ENCODE measurements at regions not wholly inside any gene's neighbourhood (a gene's known extent, or its start where the extent isn't known, plus 50 kb on each side); places are given as distances from the start of the nearest gene placed in this dataset.

GRCh38 chr4:42736527-42737195 is 79.8 kb upstream of the ATP8A1 start:
- DNase-seq, result peak; percentile 42
- 93 to 100% methylated on average over 4 to 5 of the region's 5 CpGs for WGBS, 2 experiments (ENCODE audit: insufficient coverage in 1 of 2, insufficient read length in 1 of 2)
- Histone ChIP-seq H3K27me3 (ENCODE audit: control insufficient read depth, insufficient read depth, low read length, poor library complexity, severe bottlenecking) (no peaks in the 10 kb centered on the region), H3K9me3 (ENCODE audit: control insufficient read depth, low read length) (peaks cover 1% of the 10 kb centered on the region), H3K9ac (ENCODE audit: extremely low read depth, low read length, poor library complexity, severe bottlenecking) (no peak overlapping the region), H3K27ac (ENCODE audit: low read depth, low read length) (no peak overlapping the region), H3K4me3 (ENCODE audit: low read length) (no peak overlapping the region), H3K4me1 (ENCODE audit: control insufficient read depth, insufficient read depth, low read length) (no peaks in the 10 kb centered on the region), H3K36me3 (ENCODE audit: control insufficient read depth, insufficient read depth, low read length) (no peaks in the 10 kb centered on the region)
- H3K9me3 Mint-ChIP-seq, result peaks cover 8% of the 10 kb centered on the region
- no peak overlapping the region for H3K27ac Mint-ChIP-seq
- H3K4me3 Mint-ChIP-seq, result no peak overlapping the region
- H3K36me3 Mint-ChIP-seq (ENCODE audit: low read depth), result no peaks in the 10 kb centered on the region
- no peak for TF ChIP-seq CTCF (conservative IDR thresholded peaks at IDR 0.05)
- no peaks in the 10 kb centered on the region for H3K4me1 Mint-ChIP-seq
- no peaks in the 10 kb centered on the region for H3K27me3 Mint-ChIP-seq (ENCODE audit: insufficient read depth)

- H3K36me3 ChIP-seq (ENCODE audit: control insufficient read depth, insufficient read depth, low read length), result no peaks in the 10 kb centered on the region
- no peaks in the 10 kb centered on the region for H3K4me1 ChIP-seq (ENCODE audit: control insufficient read depth, insufficient read depth, low read length)
- peaks cover 2% of the 10 kb centered on the region for H3K9me3 Mint-ChIP-seq
- no peak overlapping the region for H3K27ac Mint-ChIP-seq
- H3K27ac ChIP-seq (ENCODE audit: low read depth, low read length), result no peak overlapping the region
- no peak overlapping the region for H3K9ac ChIP-seq (ENCODE audit: extremely low read depth, low read length, poor library complexity, severe bottlenecking)
- no peak for DNase-seq
- 91% methylated on average over 1 of the region's 2 CpGs; no CpG with 5 or more reads in 1 of the 2 experiments for WGBS, 2 experiments (ENCODE audit: insufficient coverage in 1 of 2, insufficient read length in 1 of 2)
- no peaks in the 10 kb centered on the region for H3K4me1 Mint-ChIP-seq
- H3K36me3 Mint-ChIP-seq (ENCODE audit: low read depth), result no peaks in the 10 kb centered on the region
- H3K27me3 ChIP-seq (ENCODE audit: control insufficient read depth, insufficient read depth, low read length, poor library complexity, severe bottlenecking), result no peaks in the 10 kb centered on the region
- H3K27me3 Mint-ChIP-seq (ENCODE audit: insufficient read depth), result no peaks in the 10 kb centered on the region
- TF ChIP-seq CTCF (conservative IDR thresholded peaks at IDR 0.05), result no peak
- no peak overlapping the region for H3K4me3 ChIP-seq (ENCODE audit: low read length)
- no peak overlapping the region for H3K4me3 Mint-ChIP-seq
- H3K9me3 ChIP-seq (ENCODE audit: control insufficient read depth, low read length), result peaks cover 5% of the 10 kb centered on the region
These were observed 76.5 kb upstream of the ATP8A1 start for GRCh38 chr4:42733380-42733779.

- WGBS, 2 experiments (ENCODE audit: insufficient coverage in 1 of 2, insufficient read length in 1 of 2), result 77 to 88% methylated on average over 4 to 5 of the region's 5 CpGs
- no peaks in the 10 kb centered on the region for H3K4me1 ChIP-seq (ENCODE audit: control insufficient read depth, insufficient read depth, low read length)
- H3K27me3 Mint-ChIP-seq (ENCODE audit: insufficient read depth), result no peaks in the 10 kb centered on the region
- no peak overlapping the region for H3K27ac Mint-ChIP-seq
- H3K9me3 Mint-ChIP-seq, result peaks cover 2% of the 10 kb centered on the region
- peaks cover 5% of the 10 kb centered on the region for H3K9me3 ChIP-seq (ENCODE audit: control insufficient read depth, low read length)
- no peak overlapping the region for H3K27ac ChIP-seq (ENCODE audit: low read depth, low read length)
- TF ChIP-seq CTCF (conservative IDR thresholded peaks at IDR 0.05), result no peak
- no peaks in the 10 kb centered on the region for H3K4me1 Mint-ChIP-seq
- no peak overlapping the region for H3K4me3 ChIP-seq (ENCODE audit: low read length)
- H3K9ac ChIP-seq (ENCODE audit: extremely low read depth, low read length, poor library complexity, severe bottlenecking), result no peak overlapping the region
- no peak overlapping the region for H3K4me3 Mint-ChIP-seq
- no peaks in the 10 kb centered on the region for H3K36me3 ChIP-seq (ENCODE audit: control insufficient read depth, insufficient read depth, low read length)
- no peaks in the 10 kb centered on the region for H3K36me3 Mint-ChIP-seq (ENCODE audit: low read depth)
- no peak for DNase-seq
- H3K27me3 ChIP-seq (ENCODE audit: control insufficient read depth, insufficient read depth, low read length, poor library complexity, severe bottlenecking), result no peaks in the 10 kb centered on the region
These were observed 75.9 kb upstream of the ATP8A1 start for GRCh38 chr4:42732776-42733175.
